ENCODE measurements at regions not wholly inside any gene's neighbourhood (a gene's known extent, or its start where the extent isn't known, plus 50 kb on each side); places are given as distances from the start of the nearest gene placed in this dataset.
"Not testable (repeated sequence)": the region's sequence is repeated elsewhere in the genome, so short reads cannot be mapped to it uniquely, and the experiment has no call there.

DNA sequence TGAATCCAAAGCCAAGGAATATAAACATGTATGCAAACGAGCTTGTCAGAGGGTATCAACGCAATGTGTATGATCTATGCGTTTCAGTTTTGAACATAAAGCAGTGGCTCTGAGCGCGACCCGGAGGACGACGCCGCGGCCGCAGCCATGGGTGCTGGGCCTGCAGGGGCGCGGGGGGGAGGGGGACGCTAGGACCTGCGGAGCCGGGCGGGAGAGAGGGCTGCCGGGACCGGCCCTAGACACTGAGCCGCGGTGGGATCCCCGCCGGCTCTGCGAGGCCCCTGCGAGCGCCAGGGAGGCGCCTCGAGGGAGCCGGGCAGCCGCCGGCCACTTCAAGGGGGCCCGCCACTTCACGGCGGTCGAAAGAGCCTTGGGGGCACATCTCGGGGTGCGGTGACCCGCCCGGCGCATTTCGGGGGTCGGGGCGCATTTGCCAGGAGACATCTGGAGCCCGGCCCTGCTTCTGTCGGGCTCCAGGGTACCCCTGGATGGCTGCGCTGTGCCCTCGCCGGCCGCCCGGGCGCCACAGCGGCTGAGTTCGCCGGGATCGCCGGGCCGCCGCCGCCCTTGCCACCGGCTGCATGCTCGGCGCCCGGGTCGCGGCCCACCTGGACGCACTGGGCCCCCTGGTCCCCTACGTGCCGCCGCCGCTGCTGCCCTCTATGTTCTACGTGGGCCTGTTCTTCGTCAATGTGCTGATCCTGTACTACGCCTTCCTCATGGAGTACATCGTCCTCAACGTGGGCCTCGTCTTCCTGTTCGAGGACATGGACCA is 71.9 kb upstream of the NIPA1 start:
- POLR2A ChIA-PET (ENCODE audit: partially characterized antibody); H2BK15ac ChIP-seq (ENCODE audit: low read length); H3K9me3 ChIP-seq (ENCODE audit: insufficient read depth in 2 of 2, low read depth in 1 of 2, low read length in 1 of 2); CTCF ChIA-PET (ENCODE audit: partially characterized antibody); H3K4me1 ChIP-seq (replicated peaks in 1 of 4; ENCODE audit: control insufficient read depth in 3 of 4, insufficient read depth in 4 of 4, low read length in 3 of 4); H3K23ac ChIP-seq (ENCODE audit: insufficient read length); H2BK120ac ChIP-seq (replicated peaks; ENCODE audit: low read depth, low read length); H4K20me1 ChIP-seq (replicated peaks in 1 of 2; ENCODE audit: control insufficient read depth in 1 of 2, insufficient read depth in 2 of 2, low read length in 2 of 2); H3K27me3 ChIP-seq (replicated peaks in 1 of 4; ENCODE audit: control insufficient read depth in 3 of 4, extremely low read depth in 1 of 4, insufficient read depth in 3 of 4, low read length in 3 of 4); H3K4ac ChIP-seq (replicated peaks; ENCODE audit: insufficient read length, low read depth, low read length); H4K5ac ChIP-seq (ENCODE audit: insufficient read length, low read depth, low read length); H3K23me2 ChIP-seq (ENCODE audit: low read depth, low read length); H2BK5ac ChIP-seq (ENCODE audit: low read depth, low read length); H4K8ac ChIP-seq (ENCODE audit: extremely low read depth, insufficient read depth, low read length); H2AFZ ChIP-seq (ENCODE audit: low read length); H3K27ac ChIP-seq (ENCODE audit: low read depth, low read length); H4K91ac ChIP-seq (replicated peaks; ENCODE audit: insufficient read length, low read length); H3K18ac ChIP-seq (ENCODE audit: extremely low read depth, low read length); H3K14ac ChIP-seq (ENCODE audit: insufficient read length); H3K56ac ChIP-seq (replicated peaks; ENCODE audit: insufficient read length, low read depth, low read length); H2AK5ac ChIP-seq (ENCODE audit: low read depth, low read length); H2BK20ac ChIP-seq (ENCODE audit: low read length); H3K79me2 ChIP-seq (ENCODE audit: control insufficient read depth in 1 of 2, insufficient read depth in 2 of 2, low read length in 2 of 2); H3K79me1 ChIP-seq (ENCODE audit: low read depth, low read length); FAIRE-seq; H3K36me3 ChIP-seq (ENCODE audit: control insufficient read depth in 2 of 4, insufficient read depth in 4 of 4, low read length in 3 of 4); H2BK12ac ChIP-seq (ENCODE audit: low read depth, low read length); H3K9ac ChIP-seq (replicated peaks in 1 of 4; ENCODE audit: extremely low read depth in 1 of 4, low read depth in 3 of 4, low read length in 3 of 4): not testable (repeated sequence)
- DNase-seq (ENCODE audit: low read depth in 1 of 2, low spot score in 2 of 2): peak in 1 of 2 experiments; percentile 57
- peak overlapping the region in 1 of 4 experiments; percentile 48; a peak in 2 of 8 replicates for H3K4me3 ChIP-seq (ENCODE audit: extremely low read depth in 1 of 4, insufficient read depth in 2 of 4, low read depth in 3 of 4, low read length in 4 of 4)
- peak overlapping the region in 1 of 2 experiments; percentile 46; a peak in 3 of 4 replicates for H3K4me2 ChIP-seq (ENCODE audit: insufficient read depth in 1 of 2, low read depth in 2 of 2, low read length in 2 of 2)
- 45% methylated on average over 36 of the region's 77 CpGs; no CpG with 5 or more reads in 1 of the 2 experiments for WGBS, 2 experiments (ENCODE audit: extremely low coverage in 1 of 2, insufficient coverage in 1 of 2, insufficient read length in 1 of 2, insufficient replicate concordance in 2 of 2, low coverage in 1 of 2, low lambda C conversion rate in 2 of 2, missing lambda C conversion rate in 1 of 2)

Data from H1 (cell line).